PC-9 (cell line): ENCODE measurements at regions not wholly inside any gene's neighbourhood (a gene's known extent, or its start where the extent isn't known, plus 50 kb on each side); places are given as distances from the start of the nearest gene placed in this dataset.

ENCODE experiments used
- BruUV-seq: library from RNA; stranded (reverse); fragments of 400-500 nt; replicated peaks from 2 replicates; lab custom pipeline; 2021; lab: Mats Ljungman, UMichigan
- CTCF ChIA-PET: fragments of 300-600 bp; sonication (Branson Sonifier 250); formaldehyde crosslinking; loops from one replicate; lab custom pipeline; 2022; ENCODE audit warnings: antibody characterized with exemption; lab: Charles Lee
- POLR2A ChIA-PET: fragments of 300-600 bp; sonication (Branson Sonifier 250); formaldehyde crosslinking; loops from one replicate; lab custom pipeline; 2022; ENCODE audit warnings: antibody characterized with exemption; ENCODE audit not compliant: unreplicated experiment; lab: Charles Lee
- DNase-seq, 2 experiments: peaks; one replicate each; pipeline versions ENCODE4 v3.0.0 to v3.0.0-alpha.2; 2015 to 2022; ENCODE audit warnings: mixed read lengths in 1 of 2
- H2AFZ ChIP-seq: fragments of 200-600 bp; sonication (generic); 2 replicates; pipeline ENCODE4 v1.8.1; 2017; ENCODE audit warnings: antibody characterized with exemption
- H3F3A ChIP-seq: fragments of 200-600 bp; sonication (generic); 2 replicates; pipeline ENCODE4 v1.8.1; 2017; ENCODE audit warnings: antibody characterized with exemption, mild to moderate bottlenecking, low read depth; ENCODE audit not compliant: insufficient read depth
- H3K27ac ChIP-seq: fragments of 200-600 bp; sonication (generic); 2 replicates; pipeline ENCODE4 v1.6.1; 2016; ENCODE audit warnings: mixed run types
- H3K27me3 ChIP-seq: fragments of 200-600 bp; sonication (generic); 2 replicates; pipeline ENCODE4 v1.6.1; 2016; ENCODE audit warnings: low read depth, mixed run types; ENCODE audit not compliant: insufficient read depth
- H3K36me3 ChIP-seq: fragments of 200-600 bp; sonication (generic); 2 replicates; pipeline ENCODE4 v1.6.1; 2016; ENCODE audit warnings: low read depth, mixed run types
- H3K4me1 ChIP-seq: fragments of 200-600 bp; sonication (generic); replicated peaks from 2 replicates; pipeline ENCODE4 v1.6.1; 2016; ENCODE audit warnings: mixed run types; ENCODE audit not compliant: insufficient read depth
- H3K4me2 ChIP-seq: fragments of 200-600 bp; sonication (generic); 2 replicates; pipeline ENCODE4 v1.6.1; 2017; ENCODE audit warnings: mixed run types
- H3K4me3 ChIP-seq: fragments of 200-600 bp; sonication (generic); 2 replicates; pipeline ENCODE4 v1.6.1; 2016; ENCODE audit warnings: mixed run types
- H3K79me2 ChIP-seq: fragments of 200-600 bp; sonication (generic); 2 replicates; pipeline ENCODE4 v1.6.1; 2017; ENCODE audit warnings: low read depth, mixed run types
- H3K9me2 ChIP-seq: fragments of 200-600 bp; sonication (generic); 2 replicates; pipeline ENCODE4 v1.8.1; 2017; ENCODE audit warnings: mild to moderate bottlenecking; ENCODE audit not compliant: insufficient read depth
- H3K9me3 ChIP-seq: fragments of 200-600 bp; sonication (generic); 2 replicates; pipeline ENCODE4 v1.8.1; 2016; ENCODE audit warnings: low read depth; ENCODE audit not compliant: insufficient read depth
- H4K20me1 ChIP-seq: fragments of 200-600 bp; sonication (generic); 2 replicates; pipeline ENCODE4 v1.8.1; 2017; ENCODE audit not compliant: insufficient read depth
- EZH2 ChIP-seq: fragments of 200-600 bp; sonication (generic); IDR thresholded peaks from 2 replicates; pipeline ENCODE4 v1.8.0; 2017; ENCODE audit warnings: antibody characterized with exemption, low read depth
- intact Hi-C: fragments of 100-400 bp; cut with micrococcal nuclease; formaldehyde crosslinking; loops from one replicate; pipeline ENCODE4 v1.10.0; 2022; ENCODE audit not compliant: unreplicated experiment
- TF ChIP-seq, protein P1 (sequence below): fragments of 200-600 bp; sonication (generic); conservative IDR thresholded peaks from 2 replicates; pipeline ENCODE4 v1.6.1; 2017; ENCODE audit warnings: mixed run types, antibody characterized with exemption, mild to moderate bottlenecking, moderate library complexity

DNA sequence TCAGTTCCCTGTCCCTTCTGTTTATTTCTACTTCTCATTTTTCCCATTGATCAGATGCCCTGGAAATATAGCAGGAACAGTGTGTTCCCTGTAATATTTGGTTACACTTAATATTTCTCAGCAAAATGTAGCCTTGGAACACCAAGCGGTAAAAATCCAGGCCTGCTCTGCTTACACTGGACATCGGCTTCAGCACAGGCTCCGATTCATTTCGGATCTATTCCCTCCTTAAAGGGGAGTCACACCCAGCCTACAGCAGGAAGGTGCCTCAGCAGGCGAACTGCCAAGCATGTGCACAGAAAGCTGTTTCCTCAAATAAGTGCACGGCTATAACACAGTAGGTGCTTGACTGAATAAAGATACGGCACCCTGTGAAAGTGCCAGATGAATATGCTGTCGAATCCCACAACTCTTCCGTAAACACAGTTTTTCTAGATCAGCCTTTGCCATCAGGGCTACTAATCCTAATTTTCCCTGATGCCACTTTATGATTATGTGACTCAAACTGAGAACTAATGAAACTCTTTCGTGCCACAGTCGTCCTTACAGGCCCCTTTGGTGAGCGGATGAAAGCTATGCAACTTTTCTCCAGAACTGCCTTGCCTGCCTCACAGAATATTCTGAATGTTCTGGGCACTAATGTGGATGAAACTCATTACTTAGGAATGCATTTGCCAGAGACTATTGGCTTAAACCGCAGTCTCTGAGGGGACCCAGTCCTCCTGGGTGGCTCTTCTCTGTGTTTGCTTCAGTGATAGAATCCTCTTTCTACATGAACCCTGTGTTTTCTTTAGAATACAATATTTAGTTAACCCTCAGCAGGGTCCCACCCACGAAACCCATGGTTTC lies 275.5 kb upstream of the RUNX1 start:
- peak in 1 of 2 experiments; percentile 11 for DNase-seq
- Histone ChIP-seq H3K79me2 (no peaks in the 10 kb centered on the region), H2AFZ (no peak overlapping the region), H3K9me2 (no peaks in the 10 kb centered on the region), H3K4me2 (no peak overlapping the region), H3K36me3 (no peaks in the 10 kb centered on the region), H3K4me3 (no peak overlapping the region), H3K9me3 (no peaks in the 10 kb centered on the region), H4K20me1 (no peaks in the 10 kb centered on the region), H3K27ac (no peak overlapping the region), H3K4me1 (no peaks in the 10 kb centered on the region), H3K27me3 (no peaks in the 10 kb centered on the region), H3F3A (no peaks in the 10 kb centered on the region)
- POLR2A ChIA-PET: no interaction called here
- CTCF ChIA-PET: no interaction called here
- no TSS peak for BruUV-seq
- intact Hi-C loops: no loop called here
- no peak for TF ChIP-seq EZH2

DNA sequence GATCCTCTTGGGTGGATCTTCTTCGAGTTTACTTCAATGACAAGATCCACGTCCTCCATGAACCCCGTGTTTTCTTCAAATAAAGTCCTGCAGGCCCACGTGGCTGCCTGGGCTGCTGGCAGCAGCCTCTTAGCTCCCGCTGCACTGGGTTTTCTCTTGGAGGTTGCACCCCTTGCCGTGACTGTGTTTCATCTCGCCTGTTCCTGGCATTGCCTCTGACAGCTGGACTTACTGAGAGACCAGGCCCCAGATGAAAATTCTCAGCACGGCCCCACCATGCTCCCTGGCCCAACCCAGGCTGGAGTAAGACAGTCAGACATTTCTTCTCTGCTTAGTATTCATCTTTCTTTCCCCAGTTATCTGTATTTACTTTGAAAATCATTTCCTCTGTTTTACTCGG lies 274.8 kb upstream of the RUNX1 start:
- no peaks in the 10 kb centered on the region for H4K20me1 ChIP-seq
- H2AFZ ChIP-seq: no peak overlapping the region
- H3K79me2 ChIP-seq: no peaks in the 10 kb centered on the region
- no peaks in the 10 kb centered on the region for H3K27me3 ChIP-seq
- no peaks in the 10 kb centered on the region for H3K9me2 ChIP-seq
- no TSS peak for BruUV-seq
- CTCF ChIA-PET: no interaction called here
- intact Hi-C loops: no loop called here
- no peaks in the 10 kb centered on the region for H3F3A ChIP-seq
- DNase-seq: no peak
- no peaks in the 10 kb centered on the region for H3K4me1 ChIP-seq
- POLR2A ChIA-PET: no interaction called here
- H3K27ac ChIP-seq: no peak overlapping the region
- H3K4me2 ChIP-seq: no peak overlapping the region
- H3K36me3 ChIP-seq: no peaks in the 10 kb centered on the region
- no peaks in the 10 kb centered on the region for H3K9me3 ChIP-seq
- no peak overlapping the region for H3K4me3 ChIP-seq
- TF ChIP-seq, protein P1, sequence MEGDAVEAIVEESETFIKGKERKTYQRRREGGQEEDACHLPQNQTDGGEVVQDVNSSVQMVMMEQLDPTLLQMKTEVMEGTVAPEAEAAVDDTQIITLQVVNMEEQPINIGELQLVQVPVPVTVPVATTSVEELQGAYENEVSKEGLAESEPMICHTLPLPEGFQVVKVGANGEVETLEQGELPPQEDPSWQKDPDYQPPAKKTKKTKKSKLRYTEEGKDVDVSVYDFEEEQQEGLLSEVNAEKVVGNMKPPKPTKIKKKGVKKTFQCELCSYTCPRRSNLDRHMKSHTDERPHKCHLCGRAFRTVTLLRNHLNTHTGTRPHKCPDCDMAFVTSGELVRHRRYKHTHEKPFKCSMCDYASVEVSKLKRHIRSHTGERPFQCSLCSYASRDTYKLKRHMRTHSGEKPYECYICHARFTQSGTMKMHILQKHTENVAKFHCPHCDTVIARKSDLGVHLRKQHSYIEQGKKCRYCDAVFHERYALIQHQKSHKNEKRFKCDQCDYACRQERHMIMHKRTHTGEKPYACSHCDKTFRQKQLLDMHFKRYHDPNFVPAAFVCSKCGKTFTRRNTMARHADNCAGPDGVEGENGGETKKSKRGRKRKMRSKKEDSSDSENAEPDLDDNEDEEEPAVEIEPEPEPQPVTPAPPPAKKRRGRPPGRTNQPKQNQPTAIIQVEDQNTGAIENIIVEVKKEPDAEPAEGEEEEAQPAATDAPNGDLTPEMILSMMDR: no peak
- TF ChIP-seq EZH2: no peak

DNA sequence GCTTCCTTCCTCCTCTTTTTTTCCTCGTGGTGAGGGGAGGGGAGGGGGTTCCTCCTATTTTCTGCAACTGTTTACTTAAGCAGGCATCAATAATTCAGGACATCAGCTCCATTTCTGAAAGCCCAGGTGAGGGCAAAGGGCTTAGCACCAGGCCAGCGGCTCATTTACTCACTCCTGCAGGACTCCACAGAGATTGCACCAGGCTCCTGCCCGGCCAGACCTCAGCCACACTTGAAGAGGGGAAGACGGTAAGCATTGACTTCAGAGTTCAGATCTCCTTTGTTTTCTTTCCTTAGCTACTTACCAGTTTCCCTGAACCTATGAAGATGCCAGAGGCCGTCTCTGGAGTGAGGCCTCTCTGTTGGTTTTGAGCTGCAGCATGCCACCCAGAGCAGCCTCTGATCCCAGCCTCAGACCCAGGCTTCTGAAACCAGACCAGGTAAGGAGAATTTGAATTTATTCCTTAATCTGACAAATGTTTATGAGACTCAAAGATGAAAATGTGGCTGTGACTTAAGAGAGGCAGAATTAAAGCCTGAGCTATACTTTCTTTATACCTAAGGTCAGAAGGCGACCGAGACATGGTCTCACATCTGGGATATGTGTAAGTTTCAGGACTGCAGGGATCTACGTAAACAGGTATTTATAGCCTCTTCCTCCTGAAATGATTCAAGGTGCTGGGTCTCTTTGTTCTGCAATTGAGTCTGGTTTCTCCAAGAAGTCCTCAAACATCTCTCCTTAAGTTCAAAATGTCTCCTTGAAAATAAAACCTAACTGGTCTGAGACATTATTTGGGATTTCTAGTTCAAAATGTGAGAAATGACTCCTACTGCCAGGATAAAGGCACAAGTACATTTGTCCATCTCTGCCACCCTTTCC lies 272.5 kb upstream of the RUNX1 start:
- TF ChIP-seq, protein P1: no peak
- no peak for TF ChIP-seq EZH2
- BruUV-seq: no TSS peak
- intact Hi-C loops: no loop called here
- no peaks in the 10 kb centered on the region for H3F3A ChIP-seq
- H3K27me3 ChIP-seq: no peaks in the 10 kb centered on the region
- no peaks in the 10 kb centered on the region for H3K79me2 ChIP-seq
- CTCF ChIA-PET: no interaction called here
- H3K4me2 ChIP-seq: no peak overlapping the region
- no peak overlapping the region for H3K4me3 ChIP-seq
- no peak overlapping the region for H3K27ac ChIP-seq
- no peak for DNase-seq
- no peaks in the 10 kb centered on the region for H3K36me3 ChIP-seq
- no peaks in the 10 kb centered on the region for H3K9me2 ChIP-seq
- no peak overlapping the region; the same call in 1 of the 2 replicates for H2AFZ ChIP-seq
- POLR2A ChIA-PET: no interaction called here
- H3K9me3 ChIP-seq: no peaks in the 10 kb centered on the region
- no peaks in the 10 kb centered on the region for H4K20me1 ChIP-seq
- no peaks in the 10 kb centered on the region for H3K4me1 ChIP-seq
